ENCODE measurements at regions not wholly inside any gene's neighbourhood (a gene's known extent, or its start where the extent isn't known, plus 50 kb on each side); places are given as distances from the start of the nearest gene placed in this dataset.
"Not testable (repeated sequence)": the region's sequence is repeated elsewhere in the genome, so short reads cannot be mapped to it uniquely, and the experiment has no call there.

GRCh38 chr14:22249770-22250169 lies 339.3 kb downstream of the DAD1 start:
- Histone ChIP-seq H3K79me2 (ENCODE audit: control insufficient read depth, low read length) (no peaks in the 10 kb centered on the region), H3K4me3 (ENCODE audit: low read length) (no peak overlapping the region), H3K27me3 (ENCODE audit: control insufficient read depth, low read length) (peaks cover 11% of the 10 kb centered on the region), H4K20me1 (ENCODE audit: control insufficient read depth, insufficient read depth, low read depth, low read length) (no peaks in the 10 kb centered on the region), H3K9me2 (replicated peaks; ENCODE audit: control insufficient read depth, low read length) (no peaks in the 10 kb centered on the region), H3K4me1 (ENCODE audit: control insufficient read depth, low read length) (no peaks in the 10 kb centered on the region), H3K9me3 (ENCODE audit: control insufficient read depth, insufficient read depth, low read length) (no peaks in the 10 kb centered on the region), H3F3A (ENCODE audit: control insufficient read depth, insufficient read depth) (no peaks in the 10 kb centered on the region), H3K4me2 (ENCODE audit: low read length) (no peak overlapping the region), H3K36me3 (ENCODE audit: control insufficient read depth, low read length) (no peaks in the 10 kb centered on the region), H3K27ac (ENCODE audit: low read depth, low read length) (no peak overlapping the region)
- TF ChIP-seq CTCF (IDR thresholded peaks at IDR 0.05; ENCODE audit: low read depth, low read length, poor library complexity, severe bottlenecking), result no peak
- TF ChIP-seq EZH2phosphoT487 (IDR thresholded peaks at IDR 0.05; ENCODE audit: borderline replicate concordance, low read length), result no peak

GRCh38 chr14:22243971-22244581 lies 344.9 kb downstream of the DAD1 start:
- no peaks in the 10 kb centered on the region for H3F3A ChIP-seq (ENCODE audit: control insufficient read depth, insufficient read depth)
- H4K20me1 ChIP-seq (ENCODE audit: control insufficient read depth, insufficient read depth, low read depth, low read length), result no peaks in the 10 kb centered on the region
- H3K4me1 ChIP-seq (ENCODE audit: control insufficient read depth, low read length), result no peaks in the 10 kb centered on the region
- no peaks in the 10 kb centered on the region; the same call in 1 of the 2 replicates for H3K27me3 ChIP-seq (ENCODE audit: control insufficient read depth, low read length)
- H3K27ac ChIP-seq (ENCODE audit: low read depth, low read length), result no peak overlapping the region
- H3K4me2 ChIP-seq (ENCODE audit: low read length), result no peak overlapping the region
- no peaks in the 10 kb centered on the region for H3K36me3 ChIP-seq (ENCODE audit: control insufficient read depth, low read length)
- H3K79me2 ChIP-seq (ENCODE audit: control insufficient read depth, low read length), result no peaks in the 10 kb centered on the region
- TF ChIP-seq CTCF (IDR thresholded peaks at IDR 0.05; ENCODE audit: low read depth, low read length, poor library complexity, severe bottlenecking) (no peak), EZH2phosphoT487 (IDR thresholded peaks at IDR 0.05; ENCODE audit: borderline replicate concordance, low read length) (no peak)
- H3K4me3 ChIP-seq (ENCODE audit: low read length), result no peak overlapping the region
- H3K9me2 ChIP-seq (replicated peaks; ENCODE audit: control insufficient read depth, low read length), result no peaks in the 10 kb centered on the region
- no peaks in the 10 kb centered on the region for H3K9me3 ChIP-seq (ENCODE audit: control insufficient read depth, insufficient read depth, low read length)

- H3K36me3 ChIP-seq (ENCODE audit: control insufficient read depth, low read length); H3K27ac ChIP-seq (ENCODE audit: low read depth, low read length); H3K4me1 ChIP-seq (ENCODE audit: control insufficient read depth, low read length); H3K4me3 ChIP-seq (ENCODE audit: low read length); H3K9me2 ChIP-seq (replicated peaks; ENCODE audit: control insufficient read depth, low read length); H3K9me3 ChIP-seq (ENCODE audit: control insufficient read depth, insufficient read depth, low read length); H3K27me3 ChIP-seq (ENCODE audit: control insufficient read depth, low read length); H3K79me2 ChIP-seq (ENCODE audit: control insufficient read depth, low read length); H3F3A ChIP-seq (ENCODE audit: control insufficient read depth, insufficient read depth); H3K4me2 ChIP-seq (ENCODE audit: low read length); H4K20me1 ChIP-seq (ENCODE audit: control insufficient read depth, insufficient read depth, low read depth, low read length): not testable (repeated sequence)
Observed at GRCh38 chr14:22238320-22238719, 350.7 kb downstream of the DAD1 start.

- TF ChIP-seq CTCF (IDR thresholded peaks at IDR 0.05; ENCODE audit: low read depth, low read length, poor library complexity, severe bottlenecking), result no peak
- Histone ChIP-seq H3K9me3 (ENCODE audit: control insufficient read depth, insufficient read depth, low read length) (no peaks in the 10 kb centered on the region), H3K27me3 (ENCODE audit: control insufficient read depth, low read length) (peaks cover 9% of the 10 kb centered on the region; the same call in 1 of the 2 replicates), H3K4me3 (ENCODE audit: low read length) (no peak overlapping the region), H3K79me2 (ENCODE audit: control insufficient read depth, low read length) (no peaks in the 10 kb centered on the region), H4K20me1 (ENCODE audit: control insufficient read depth, insufficient read depth, low read depth, low read length) (no peaks in the 10 kb centered on the region; the same call in 1 of the 2 replicates), H3F3A (ENCODE audit: control insufficient read depth, insufficient read depth) (no peaks in the 10 kb centered on the region), H3K27ac (ENCODE audit: low read depth, low read length) (no peak overlapping the region), H3K4me1 (ENCODE audit: control insufficient read depth, low read length) (peaks cover 3% of the 10 kb centered on the region; the same call in 1 of the 2 replicates), H3K9me2 (replicated peaks; ENCODE audit: control insufficient read depth, low read length) (no peaks in the 10 kb centered on the region), H3K36me3 (ENCODE audit: control insufficient read depth, low read length) (no peaks in the 10 kb centered on the region), H3K4me2 (ENCODE audit: low read length) (no peak overlapping the region)
Observed at GRCh38 chr14:22233377-22233776, 355.6 kb downstream of the DAD1 start.

Measured in DOHH2 (cell line).